ENCODE measurements at regions not wholly inside any gene's neighbourhood (a gene's known extent, or its start where the extent isn't known, plus 50 kb on each side); places are given as distances from the start of the nearest gene placed in this dataset.

- Histone ChIP-seq H3K9me3 (no peaks in the 10 kb centered on the region), H3K36me3 (no peaks in the 10 kb centered on the region), H3K4me1 (no peaks in the 10 kb centered on the region), H3K27me3 (no peaks in the 10 kb centered on the region), H3K4me3 (no peak overlapping the region), H3K27ac (no peak overlapping the region)
- TF ChIP-seq CTCF (IDR thresholded peaks at IDR 0.05): no peak
- no peak for DNase-seq
- intact Hi-C loops (cut with DNase I; ENCODE audit: low total_unique reads): no loop called here
These were observed 590.1 kb downstream of the NLGN4X start for GRCh38 chrX:5638572-5638971.

- Histone ChIP-seq H3K36me3 (no peaks in the 10 kb centered on the region), H3K27me3 (no peaks in the 10 kb centered on the region), H3K4me3 (no peak overlapping the region), H3K9me3 (no peaks in the 10 kb centered on the region), H3K4me1 (no peaks in the 10 kb centered on the region), H3K27ac (no peak overlapping the region)
- no peak for DNase-seq
- TF ChIP-seq CTCF (IDR thresholded peaks at IDR 0.05): no peak
- intact Hi-C loops (cut with DNase I; ENCODE audit: low total_unique reads): no loop called here
These were observed 595.8 kb downstream of the NLGN4X start for GRCh38 chrX:5632887-5633286.

GRCh38 chrX:5632061-5632614 is 596.5 kb downstream of the NLGN4X start:
- intact Hi-C loops (cut with DNase I; ENCODE audit: low total_unique reads): no loop called here
- no peaks in the 10 kb centered on the region for H3K27me3 ChIP-seq
- no peak overlapping the region for H3K4me3 ChIP-seq
- H3K36me3 ChIP-seq: no peaks in the 10 kb centered on the region
- H3K27ac ChIP-seq: no peak overlapping the region
- no peak for TF ChIP-seq CTCF (IDR thresholded peaks at IDR 0.05)
- no peaks in the 10 kb centered on the region for H3K9me3 ChIP-seq
- DNase-seq: no peak
- no peaks in the 10 kb centered on the region for H3K4me1 ChIP-seq

- intact Hi-C loops (cut with DNase I; ENCODE audit: low total_unique reads): no loop called here
- Histone ChIP-seq H3K4me3 (no peak overlapping the region), H3K36me3 (no peaks in the 10 kb centered on the region), H3K27me3 (no peaks in the 10 kb centered on the region), H3K4me1 (no peaks in the 10 kb centered on the region), H3K9me3 (no peaks in the 10 kb centered on the region), H3K27ac (no peak overlapping the region)
- no peak for DNase-seq
- no peak for TF ChIP-seq CTCF (IDR thresholded peaks at IDR 0.05)
These were observed 611.0 kb downstream of the NLGN4X start for GRCh38 chrX:5617666-5618065.

GRCh38 chrX:5595570-5595969 is 633.1 kb downstream of the NLGN4X start:
- no peaks in the 10 kb centered on the region for H3K9me3 ChIP-seq
- DNase-seq: no peak
- H3K36me3 ChIP-seq: no peaks in the 10 kb centered on the region
- H3K4me1 ChIP-seq: no peaks in the 10 kb centered on the region
- H3K27me3 ChIP-seq: no peaks in the 10 kb centered on the region
- H3K27ac ChIP-seq: no peak overlapping the region
- no peak for TF ChIP-seq CTCF (IDR thresholded peaks at IDR 0.05)
- intact Hi-C loops (cut with DNase I; ENCODE audit: low total_unique reads): no loop called here
- H3K4me3 ChIP-seq: no peak overlapping the region

- intact Hi-C loops (cut with DNase I; ENCODE audit: low total_unique reads): no loop called here
- no peak for TF ChIP-seq CTCF (IDR thresholded peaks at IDR 0.05)
These were observed 641.9 kb downstream of the NLGN4X start for GRCh38 chrX:5586726-5587125.

More at GRCh38 chrX:5586726-5587125, 641.9 kb downstream of the NLGN4X start:
- no peaks in the 10 kb centered on the region for H3K27me3 ChIP-seq
- no peaks in the 10 kb centered on the region for H3K9me3 ChIP-seq
- no peak overlapping the region for H3K4me3 ChIP-seq
- H3K27ac ChIP-seq: no peak overlapping the region
- H3K36me3 ChIP-seq: no peaks in the 10 kb centered on the region
- H3K4me1 ChIP-seq: no peaks in the 10 kb centered on the region
- DNase-seq: no peak

Measured in tibial artery (tissue), 4 donors.